GM08714 (cell line): ENCODE measurements at regions not wholly inside any gene's neighbourhood (a gene's known extent, or its start where the extent isn't known, plus 50 kb on each side); places are given as distances from the start of the nearest gene placed in this dataset.
"Not testable (repeated sequence)": the region's sequence is repeated elsewhere in the genome, so short reads cannot be mapped to it uniquely, and the experiment has no call there.

ENCODE experiments used
- H3K4me3 ChIP-seq: fragments of 200-500 bp; sonication (Bioruptor generic); 2 replicates; pipeline ENCODE4 v1.5.1; 2014; ENCODE audit warnings: mild to moderate bottlenecking, low read length, inconsistent platforms
- ZNF274 ChIP-seq: IDR thresholded peaks from 2 replicates; pipeline ENCODE4 v1.6.1; 2012; ENCODE audit warnings: mild to moderate bottlenecking, low read depth, low read length

DNA sequence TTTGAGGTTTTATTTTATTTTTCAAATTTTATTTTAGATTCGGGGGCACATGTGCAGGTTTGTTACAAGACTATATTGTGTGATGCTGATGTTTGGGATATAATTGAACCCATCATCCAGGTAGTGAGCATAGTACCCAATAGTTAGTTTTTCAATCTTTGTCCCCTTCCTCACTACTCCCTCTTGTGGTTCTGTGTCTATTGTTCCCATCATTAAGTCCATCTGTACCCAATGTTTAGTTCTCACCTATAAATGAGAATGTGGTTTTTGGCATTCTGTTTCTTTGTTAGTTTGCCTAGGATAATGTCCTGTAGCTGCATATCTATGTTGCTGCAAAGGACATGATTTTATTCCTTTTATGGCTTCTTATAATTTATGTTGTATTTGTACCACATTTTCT is 767.2 kb upstream of the ADGRL3 start:
- no peak for TF ChIP-seq ZNF274
- no peak overlapping the region for H3K4me3 ChIP-seq

GRCh38 chr4:60443068-60443467 is 757.1 kb upstream of the ADGRL3 start:
- no peak for TF ChIP-seq ZNF274
- no peak overlapping the region for H3K4me3 ChIP-seq

DNA sequence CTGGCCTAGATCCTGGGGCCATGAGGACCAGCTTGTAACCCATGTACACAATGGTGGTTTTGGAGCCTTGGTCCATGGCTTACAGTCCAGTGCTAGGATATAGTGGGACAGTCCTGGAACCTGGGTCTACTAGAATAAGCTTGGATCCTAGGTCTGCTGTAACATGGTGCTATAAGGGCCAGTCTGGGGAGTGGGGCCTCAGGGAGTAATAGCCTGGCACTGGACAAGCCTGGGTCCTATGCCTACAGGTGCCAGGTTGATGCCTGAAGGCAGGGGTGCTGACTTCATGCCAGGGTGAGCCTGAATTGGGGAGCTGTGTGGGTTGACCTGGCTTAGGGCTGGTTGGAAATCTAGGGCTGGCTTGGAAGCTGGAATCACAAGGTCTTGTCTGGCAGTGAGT is 756.3 kb upstream of the ADGRL3 start:
- no peak for TF ChIP-seq ZNF274
- H3K4me3 ChIP-seq = no peak overlapping the region

DNA sequence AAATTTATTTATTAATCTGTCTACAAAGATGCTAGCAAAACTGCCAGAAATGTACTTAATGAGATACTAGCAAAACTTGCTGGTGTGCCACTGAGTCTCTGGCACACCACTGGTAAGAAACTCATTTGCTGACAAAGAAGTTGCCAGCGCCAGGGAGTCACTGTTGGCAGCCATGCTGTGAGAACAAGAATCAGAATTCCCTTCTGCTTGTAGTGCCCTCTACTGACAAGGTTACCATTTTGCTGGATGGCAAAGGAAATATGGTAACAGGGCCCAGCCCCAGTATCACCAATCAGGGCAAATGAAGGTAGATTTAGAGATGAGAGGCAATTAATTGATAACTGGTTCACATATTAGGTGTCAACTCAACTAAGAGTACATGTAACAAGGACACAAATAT is 750.1 kb upstream of the ADGRL3 start:
- no peak for TF ChIP-seq ZNF274
- no peak overlapping the region for H3K4me3 ChIP-seq

DNA sequence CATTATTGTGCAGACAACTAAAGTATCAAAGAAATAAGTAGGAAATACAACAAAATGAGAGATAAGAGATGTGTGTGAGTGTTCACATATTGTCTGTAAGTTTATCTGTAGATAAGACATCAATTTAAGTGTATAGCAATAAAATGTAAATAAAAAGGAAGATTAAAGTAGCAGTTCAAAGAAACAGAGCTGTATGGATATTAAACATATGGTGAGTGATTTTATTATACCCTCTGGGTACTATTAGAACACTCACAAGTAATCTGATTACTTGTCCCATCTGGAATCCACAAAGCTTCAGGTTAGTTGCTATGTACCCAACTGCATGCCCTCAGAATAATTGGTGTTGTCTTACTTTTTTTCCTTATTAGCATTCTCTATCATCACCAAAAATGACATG is 747.9 kb upstream of the ADGRL3 start:
- H3K4me3 ChIP-seq = no peak overlapping the region
- TF ChIP-seq ZNF274 = no peak

GRCh38 chr4:60455380-60455779 is 744.7 kb upstream of the ADGRL3 start:
- H3K4me3 ChIP-seq = no peak overlapping the region
- TF ChIP-seq ZNF274 = no peak

GRCh38 chr4:60461551-60461950 is 738.6 kb upstream of the ADGRL3 start:
- no peak for TF ChIP-seq ZNF274

GRCh38 chr4:60463857-60464502 is 736.1 kb upstream of the ADGRL3 start:
- no peak for TF ChIP-seq ZNF274
- no peak overlapping the region for H3K4me3 ChIP-seq

More at GRCh38 chr4:60461551-60461950, 738.6 kb upstream of the ADGRL3 start:
- H3K4me3 ChIP-seq = no peak overlapping the region

DNA sequence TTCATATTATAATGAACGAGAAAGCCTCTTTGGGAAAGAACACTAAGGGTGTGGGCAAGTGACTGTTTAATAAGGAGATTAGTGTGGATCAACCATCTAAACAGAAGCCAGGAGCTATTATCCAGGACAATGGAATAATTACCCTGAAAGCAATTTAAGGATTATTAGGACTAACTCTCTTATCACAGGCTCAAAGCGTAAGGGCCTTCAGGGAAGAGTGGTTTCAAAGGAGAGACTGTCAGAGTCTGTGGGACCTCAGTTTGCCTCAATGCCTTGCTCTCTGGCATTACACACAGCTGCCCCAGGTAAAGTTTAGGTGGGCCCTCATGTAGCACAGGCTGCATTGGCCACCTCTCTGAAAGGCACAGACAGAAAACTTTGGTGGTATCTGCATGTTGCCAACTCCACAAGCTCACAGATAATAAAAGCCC is 717.2 kb upstream of the ADGRL3 start:
- H3K4me3 ChIP-seq = no peak overlapping the region
- TF ChIP-seq ZNF274 = no peak

- TF ChIP-seq ZNF274 = no peak
- H3K4me3 ChIP-seq = no peak overlapping the region
Observed at GRCh38 chr4:60485276-60485675, 714.9 kb upstream of the ADGRL3 start.

DNA sequence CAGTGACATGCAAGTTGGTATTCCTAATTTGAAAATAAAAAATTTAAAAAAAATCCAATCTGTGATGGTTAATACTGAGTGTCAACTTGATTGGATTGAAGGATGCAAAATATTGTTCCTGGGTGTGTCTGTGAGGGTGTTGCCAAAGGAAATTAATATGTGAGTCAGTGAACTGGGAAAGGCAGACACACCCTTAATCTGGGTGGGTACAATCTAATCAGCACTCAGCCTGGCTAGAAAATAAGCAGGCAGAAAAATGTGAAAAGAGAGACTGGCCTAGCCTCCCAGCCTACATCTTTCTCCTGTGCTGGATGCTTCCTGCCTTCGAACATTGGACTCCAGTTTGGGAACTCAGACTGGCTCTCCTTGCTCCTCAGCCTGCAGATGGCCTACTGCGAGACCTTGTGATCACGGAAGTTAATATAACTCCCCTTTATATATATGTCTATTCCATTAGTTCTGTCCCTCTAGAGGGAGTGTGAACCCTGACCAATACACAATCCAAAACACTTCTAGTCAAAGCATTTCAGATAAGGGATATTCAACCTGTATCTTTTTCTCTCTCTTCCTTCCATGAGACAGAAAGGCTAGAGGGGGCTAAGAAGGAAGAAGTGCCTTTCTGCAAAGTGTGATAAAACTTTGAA is 712.9 kb upstream of the ADGRL3 start:
- not testable (repeated sequence) for H3K4me3 ChIP-seq

DNA sequence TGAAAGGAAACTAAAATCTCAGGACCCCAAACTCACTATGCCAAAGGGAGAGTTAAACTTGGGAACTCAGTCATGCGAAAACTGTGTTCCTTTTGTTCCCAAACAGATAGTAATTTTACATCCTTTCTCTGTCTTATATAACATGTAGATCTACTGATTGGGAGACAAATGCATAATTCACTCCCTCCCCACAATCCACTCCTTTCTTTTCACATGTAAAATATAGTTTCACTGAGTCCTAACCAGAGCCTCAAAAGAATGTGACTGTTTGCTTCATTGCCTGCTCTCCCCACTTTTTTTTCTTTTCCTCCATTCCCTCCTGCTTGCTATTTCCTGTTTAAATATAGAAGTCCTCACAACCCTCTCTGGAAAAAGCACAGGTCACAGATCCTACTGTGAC is 699.3 kb upstream of the ADGRL3 start:
- H3K4me3 ChIP-seq = no peak overlapping the region

GRCh38 chr4:60502733-60503132 is 697.4 kb upstream of the ADGRL3 start:
- H3K4me3 ChIP-seq = no peak overlapping the region
- no peak for TF ChIP-seq ZNF274

More for the DNA sequence above, 699.3 kb upstream of the ADGRL3 start:
- TF ChIP-seq ZNF274 = no peak

DNA sequence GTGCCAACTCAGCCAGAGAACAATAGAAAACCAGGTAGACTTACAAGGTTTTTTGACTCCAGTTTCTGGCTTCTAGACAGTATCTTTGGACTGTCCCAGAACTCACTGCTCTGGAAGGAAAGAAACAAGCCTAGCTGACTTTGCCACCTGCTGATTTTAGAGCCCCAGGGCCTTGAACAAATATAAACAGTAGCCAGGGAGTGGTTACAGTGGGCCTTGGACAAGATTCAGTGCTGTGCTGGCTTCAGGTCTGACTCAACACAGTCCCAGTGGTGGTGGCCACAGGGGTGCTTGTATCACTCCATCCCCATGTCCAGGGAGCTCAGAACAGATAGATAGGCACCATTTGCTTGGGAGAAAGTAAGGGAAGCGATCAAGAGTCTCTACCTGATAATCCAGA is 694.1 kb upstream of the ADGRL3 start:
- H3K4me3 ChIP-seq = no peak overlapping the region
- TF ChIP-seq ZNF274 = no peak

DNA sequence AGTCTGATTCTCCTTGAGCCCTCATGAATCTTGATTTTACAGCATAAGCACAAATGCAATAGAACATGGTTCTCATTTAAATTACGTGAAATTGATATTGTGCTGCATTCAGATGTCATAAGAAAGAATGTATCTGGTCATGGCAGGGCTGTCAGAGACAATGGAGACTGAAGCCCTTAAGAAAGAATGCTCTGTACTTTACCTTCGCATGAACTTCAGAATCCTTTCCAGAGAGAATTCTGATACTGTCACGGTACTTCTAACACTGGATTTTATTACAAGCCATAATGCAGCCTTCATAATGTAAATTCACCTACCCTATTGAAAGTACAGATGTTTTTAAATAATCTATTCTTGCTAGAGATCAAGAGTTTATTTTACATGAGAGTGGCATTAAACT is 677.9 kb upstream of the ADGRL3 start:
- no peak overlapping the region for H3K4me3 ChIP-seq
- TF ChIP-seq ZNF274 = no peak
